C4-2B (cell line): ENCODE measurements at regions not wholly inside any gene's neighbourhood (a gene's known extent, or its start where the extent isn't known, plus 50 kb on each side); places are given as distances from the start of the nearest gene placed in this dataset.
"Not testable (repeated sequence)": the region's sequence is repeated elsewhere in the genome, so short reads cannot be mapped to it uniquely, and the experiment has no call there.

Experiments used
- H3K27ac ChIP-seq: fragments of 450-650 bp; 2 replicates; pipeline ENCODE4 v1.5.1; 2017
- CTCF ChIP-seq: fragments of 450-650 bp; conservative IDR thresholded peaks from 2 replicates; pipeline ENCODE4 v1.5.1; 2017; ENCODE audit warnings: mild to moderate bottlenecking
- ZFX ChIP-seq: fragments of 450-650 bp; IDR thresholded peaks from 2 replicates; pipeline ENCODE4 v1.6.1; 2017

GRCh38 chr1:157326173-157326859, 188.1 kb upstream of the ETV3 start:
- no peak overlapping the region for H3K27ac ChIP-seq
- TF ChIP-seq ZFX, result no peak
- TF ChIP-seq CTCF, result no peak

GRCh38 chr1:157325220-157325619, 187.0 kb upstream of the ETV3 start:
- H3K27ac ChIP-seq, result no peak overlapping the region
- TF ChIP-seq ZFX, result no peak
- TF ChIP-seq CTCF, result no peak

DNA sequence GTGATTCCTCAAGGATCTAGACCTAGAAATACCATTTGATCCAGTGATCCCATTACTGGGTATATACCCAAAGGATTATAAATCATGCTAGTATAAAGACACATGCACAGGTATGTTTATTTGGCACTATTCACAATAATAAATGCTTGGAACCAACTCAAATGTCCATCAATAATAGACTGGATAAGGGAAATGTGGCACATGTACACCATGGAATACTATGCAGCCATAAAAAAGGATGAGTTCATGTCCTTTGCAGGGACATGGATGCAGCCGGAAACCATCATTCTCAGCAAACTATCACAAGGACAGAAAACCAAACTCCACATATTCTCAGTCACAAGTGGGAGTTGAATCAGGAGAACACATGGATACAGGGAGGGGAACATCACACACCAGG, 183.8 kb upstream of the ETV3 start:
- H3K27ac ChIP-seq, result not testable (repeated sequence)

- no peak overlapping the region for H3K27ac ChIP-seq
- TF ChIP-seq CTCF, result no peak
Observed at GRCh38 chr1:157319567-157319966, 181.4 kb upstream of the ETV3 start.

DNA sequence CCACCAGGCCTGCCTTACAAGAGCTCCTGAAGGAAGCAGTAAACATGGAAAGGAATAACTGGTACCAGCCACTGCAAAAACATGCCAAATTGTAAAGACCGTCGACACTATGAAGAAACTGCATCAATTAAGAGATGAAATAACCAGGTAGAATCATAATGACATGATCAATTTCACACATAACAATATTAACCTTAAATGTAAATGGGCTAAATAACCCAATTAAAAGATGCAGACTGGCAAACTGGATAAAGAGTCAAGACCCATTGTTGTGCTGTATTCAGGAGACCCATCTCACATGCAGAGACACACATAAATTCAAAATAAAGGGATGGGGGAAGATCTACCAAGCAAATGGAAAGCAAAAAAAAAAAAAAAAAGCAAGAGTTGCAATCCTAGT, 179.0 kb upstream of the ETV3 start:
- not testable (repeated sequence) for H3K27ac ChIP-seq

GRCh38 chr1:157315544-157315943, 177.3 kb upstream of the ETV3 start:
- TF ChIP-seq CTCF, result no peak
- no peak for TF ChIP-seq ZFX
- no peak overlapping the region for H3K27ac ChIP-seq

- TF ChIP-seq ZFX (no peak), CTCF (no peak)
- no peak overlapping the region for H3K27ac ChIP-seq
Observed at GRCh38 chr1:157314408-157314807, 176.2 kb upstream of the ETV3 start.

GRCh38 chr1:157313240-157313807, 175.1 kb upstream of the ETV3 start:
- TF ChIP-seq ZFX, result no peak

DNA sequence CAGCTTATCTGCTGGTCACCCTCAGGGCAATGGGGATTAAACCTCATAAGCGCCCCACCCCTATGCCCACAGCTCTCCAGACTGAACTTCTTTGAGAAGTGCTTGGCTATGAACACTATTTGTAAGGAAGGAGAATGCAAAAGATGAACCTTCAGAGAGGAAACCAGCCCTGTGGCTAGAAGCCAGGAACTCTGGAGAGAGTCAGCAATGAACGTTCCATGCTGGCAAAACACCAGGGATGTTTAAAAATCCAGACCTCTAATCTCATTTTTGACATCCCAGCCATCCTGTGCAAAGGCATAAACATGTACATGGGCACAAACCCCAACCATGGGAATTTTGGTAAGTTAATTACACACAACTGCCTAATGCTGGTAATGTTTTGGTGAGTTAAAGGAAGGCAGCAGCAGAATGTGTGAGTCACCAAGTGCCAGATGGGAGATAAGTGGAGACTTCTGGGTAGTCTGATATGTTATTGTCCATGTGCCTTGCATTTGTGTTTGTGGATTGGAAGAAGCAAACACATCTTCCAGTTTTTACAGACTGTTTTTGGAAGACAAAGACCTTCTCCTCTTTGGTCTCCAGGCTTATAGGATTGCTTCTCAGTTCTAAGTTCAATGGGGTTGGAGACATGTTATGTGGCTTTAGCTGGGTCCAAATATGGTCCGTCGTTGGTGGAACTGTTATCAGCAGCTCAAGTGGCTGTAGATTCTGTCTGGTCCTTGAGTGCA, 174.1 kb upstream of the ETV3 start:
- H3K27ac ChIP-seq, result no peak overlapping the region
- no peak for TF ChIP-seq ZFX
- no peak for TF ChIP-seq CTCF

More at GRCh38 chr1:157313240-157313807, 175.1 kb upstream of the ETV3 start:
- H3K27ac ChIP-seq, result no peak overlapping the region
